ENCODE measurements at regions not wholly inside any gene's neighbourhood (a gene's known extent, or its start where the extent isn't known, plus 50 kb on each side); places are given as distances from the start of the nearest gene placed in this dataset.

DNA sequence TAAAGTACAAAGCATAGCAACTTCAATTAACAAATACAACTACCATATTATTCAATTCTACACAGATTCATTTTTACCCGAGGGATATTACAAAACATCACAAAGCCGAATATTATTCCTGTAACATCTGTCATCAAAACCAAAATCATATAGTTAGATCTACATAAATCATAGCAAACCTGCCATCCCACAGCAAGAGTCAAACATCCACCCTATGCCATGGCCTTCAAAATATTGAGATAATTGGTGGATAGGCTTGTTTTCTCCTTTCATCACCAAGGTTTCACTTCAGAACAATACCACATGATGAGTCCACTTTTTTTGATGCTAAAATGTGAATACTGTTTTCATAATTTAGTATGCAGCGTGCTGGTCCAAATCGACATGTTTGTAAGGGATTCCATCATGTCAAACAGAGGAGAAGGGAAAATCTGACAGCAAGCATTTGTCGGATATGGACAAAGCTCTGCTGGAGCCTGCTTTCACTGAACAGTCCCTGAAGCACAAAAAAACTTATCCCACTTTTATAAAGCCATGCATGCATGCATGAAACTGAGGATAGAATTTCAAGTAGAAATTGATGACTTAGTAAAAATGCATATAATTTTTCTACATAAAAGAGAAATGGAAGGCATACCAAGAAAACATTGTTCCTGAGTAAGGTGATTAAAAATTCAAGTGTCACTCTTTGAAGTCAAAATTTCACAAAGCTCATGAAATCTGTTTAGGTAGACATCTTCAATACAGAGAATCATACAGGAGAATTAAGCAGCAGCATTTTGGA, 494.1 kb downstream of the HACE1 start:
- H3K36me3 ChIP-seq (ENCODE audit: control insufficient read depth in 2 of 4, insufficient read depth in 4 of 4, low read length in 3 of 4): no peaks in the 10 kb centered on the region
- no peaks in the 10 kb centered on the region for H3K23me2 ChIP-seq (ENCODE audit: low read depth, low read length)
- no peak overlapping the region for H4K8ac ChIP-seq (ENCODE audit: extremely low read depth, insufficient read depth, low read length)
- H3K23ac ChIP-seq (ENCODE audit: insufficient read length): no peak overlapping the region
- no peaks in the 10 kb centered on the region for H3K9me3 ChIP-seq (ENCODE audit: insufficient read depth in 2 of 2, low read depth in 1 of 2, low read length in 1 of 2)
- no peaks in the 10 kb centered on the region for H3K79me1 ChIP-seq (ENCODE audit: low read depth, low read length)
- H2BK5ac ChIP-seq (ENCODE audit: low read depth, low read length): no peak overlapping the region
- no peak overlapping the region for H2AK5ac ChIP-seq (ENCODE audit: low read depth, low read length)
- H2BK12ac ChIP-seq (ENCODE audit: low read depth, low read length): no peak overlapping the region
- no peak overlapping the region for H4K91ac ChIP-seq (replicated peaks; ENCODE audit: insufficient read length, low read length)
- FAIRE-seq (no peak), DNase-seq (ENCODE audit: low read depth in 1 of 2, low spot score in 2 of 2) (no peak)
- no peaks in the 10 kb centered on the region for H3K79me2 ChIP-seq (ENCODE audit: control insufficient read depth in 1 of 2, insufficient read depth in 2 of 2, low read length in 2 of 2)
- H3K4ac ChIP-seq (replicated peaks; ENCODE audit: insufficient read length, low read depth, low read length): no peak overlapping the region
- no peak overlapping the region for H4K5ac ChIP-seq (ENCODE audit: insufficient read length, low read depth, low read length)
- ChIA-PET CTCF (ENCODE audit: partially characterized antibody) (no interaction called here), POLR2A (ENCODE audit: partially characterized antibody) (no interaction called here)
- H3K4me3 ChIP-seq (ENCODE audit: extremely low read depth in 1 of 4, insufficient read depth in 2 of 4, low read depth in 3 of 4, low read length in 4 of 4): no peak overlapping the region
- H3K56ac ChIP-seq (replicated peaks; ENCODE audit: insufficient read length, low read depth, low read length): no peak overlapping the region
- 86% methylated on average over 5 of the region's 5 CpGs; no CpG with 5 or more reads in 1 of the 2 experiments for WGBS, 2 experiments (ENCODE audit: extremely low coverage in 1 of 2, insufficient coverage in 1 of 2, insufficient read length in 1 of 2, insufficient replicate concordance in 2 of 2, low coverage in 1 of 2, low lambda C conversion rate in 2 of 2, missing lambda C conversion rate in 1 of 2)
- no peak overlapping the region for H3K4me2 ChIP-seq (ENCODE audit: insufficient read depth in 1 of 2, low read depth in 2 of 2, low read length in 2 of 2)
- H2BK15ac ChIP-seq (ENCODE audit: low read length): no peak overlapping the region
- H3K27ac ChIP-seq (ENCODE audit: low read depth, low read length): no peak overlapping the region
- H3K27me3 ChIP-seq (replicated peaks in 1 of 4; ENCODE audit: control insufficient read depth in 3 of 4, extremely low read depth in 1 of 4, insufficient read depth in 3 of 4, low read length in 3 of 4): no peaks in the 10 kb centered on the region
- no peak overlapping the region for H3K14ac ChIP-seq (ENCODE audit: insufficient read length)
- no peak overlapping the region for H2BK120ac ChIP-seq (replicated peaks; ENCODE audit: low read depth, low read length)
- H4K20me1 ChIP-seq (replicated peaks in 1 of 2; ENCODE audit: control insufficient read depth in 1 of 2, insufficient read depth in 2 of 2, low read length in 2 of 2): no peaks in the 10 kb centered on the region
- no peak overlapping the region for H3K18ac ChIP-seq (ENCODE audit: extremely low read depth, low read length)
- H2BK20ac ChIP-seq (ENCODE audit: low read length): no peak overlapping the region
- H3K9ac ChIP-seq (replicated peaks in 1 of 4; ENCODE audit: extremely low read depth in 1 of 4, low read depth in 3 of 4, low read length in 3 of 4): no peak overlapping the region
- H2AFZ ChIP-seq (ENCODE audit: low read length): no peak overlapping the region
- no peaks in the 10 kb centered on the region for H3K4me1 ChIP-seq (replicated peaks in 1 of 4; ENCODE audit: control insufficient read depth in 3 of 4, insufficient read depth in 4 of 4, low read length in 3 of 4)
- TF ChIP-seq RAD21 (IDR thresholded peaks at IDR 0.05 in 1 of 2, conservative IDR thresholded peaks at IDR 0.05 in 1 of 2; ENCODE audit: low read depth in 2 of 2, low read length in 2 of 2) (no peak), BACH1 (IDR thresholded peaks at IDR 0.05; ENCODE audit: low read length) (no peak), POLR2AphosphoS5 (IDR thresholded peaks at IDR 0.05; ENCODE audit: low read depth, low read length) (no peak), RBBP5 (IDR thresholded peaks at IDR 0.05; ENCODE audit: borderline replicate concordance, low read depth, low read length) (no peak), ATF3 (IDR thresholded peaks at IDR 0.05; ENCODE audit: insufficient read depth, low read depth, low read length) (no peak), EP300 (IDR thresholded peaks at IDR 0.05; ENCODE audit: borderline replicate concordance in 1 of 2, low read depth in 2 of 2, low read length in 2 of 2) (no peak)

Data from H1 (cell line).